ENCODE measurements at regions not wholly inside any gene's neighbourhood (a gene's known extent, or its start where the extent isn't known, plus 50 kb on each side); places are given as distances from the start of the nearest gene placed in this dataset.

- TF ChIP-seq CTCF (IDR thresholded peaks at IDR 0.05), result no peak
- TF ChIP-seq EZH2 (IDR thresholded peaks at IDR 0.05; ENCODE audit: borderline replicate concordance, insufficient read depth, low read depth, low read length, poor library complexity, severe bottlenecking), result no peak
Measured at GRCh38 chr5:129223178-129223577, 128.6 kb downstream of the ISOC1 start.
